PC-3 (cell line): ENCODE measurements at regions not wholly inside any gene's neighbourhood (a gene's known extent, or its start where the extent isn't known, plus 50 kb on each side); places are given as distances from the start of the nearest gene placed in this dataset.

Experiments
- CTCF ChIP-seq: fragments of 300-600 bp; sonication (generic); conservative IDR thresholded peaks from 2 replicates; pipeline ENCODE4 v1.5.1; 2017; ENCODE audit warnings: antibody characterized with exemption, low read depth, mild to moderate bottlenecking, low read length
- EZH2 ChIP-seq: fragments of 300-600 bp; sonication (generic); IDR thresholded peaks from one replicate; pipeline ENCODE4 v1.6.1; 2017; ENCODE audit warnings: antibody characterized with exemption, mild to moderate bottlenecking, low read length; ENCODE audit not compliant: unreplicated experiment
- EZH2phosphoT487 ChIP-seq: fragments of 300-600 bp; sonication (generic); IDR thresholded peaks from 2 replicates; pipeline ENCODE4 v1.6.1; 2018; ENCODE audit warnings: mild to moderate bottlenecking, antibody characterized with exemption, low read length, borderline replicate concordance

DNA sequence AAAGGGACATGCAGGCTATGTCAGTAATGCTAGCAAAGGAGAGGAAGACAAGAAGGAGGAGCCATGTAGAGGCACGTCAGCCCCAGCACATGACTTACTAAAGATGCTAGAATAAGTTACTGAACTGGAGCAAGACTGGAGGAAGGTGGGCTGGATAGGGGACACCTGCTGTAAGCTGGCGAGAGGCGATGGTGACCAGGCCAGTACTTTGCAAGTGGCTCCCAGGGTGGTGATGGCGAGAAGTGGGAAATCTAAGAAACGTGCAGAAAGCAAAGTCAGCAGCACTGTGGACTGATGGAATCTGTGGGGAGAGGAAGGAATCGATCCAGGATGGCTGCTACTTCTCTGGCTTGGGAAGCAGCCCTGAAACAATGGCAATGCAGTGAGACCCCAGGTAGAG, 617.1 kb upstream of the ADAMTS16 start:
- TF ChIP-seq CTCF (no peak), EZH2 (no peak), EZH2phosphoT487 (no peak)
